OCI-LY3 (cell line): ENCODE measurements at regions not wholly inside any gene's neighbourhood (a gene's known extent, or its start where the extent isn't known, plus 50 kb on each side); places are given as distances from the start of the nearest gene placed in this dataset.
"Not testable (repeated sequence)": the region's sequence is repeated elsewhere in the genome, so short reads cannot be mapped to it uniquely, and the experiment has no call there.

Experiments
- EZH2phosphoT487 ChIP-seq: fragments of 200-600 bp; shearing (Covaris generic); IDR thresholded peaks from 2 replicates; pipeline ENCODE4 v1.6.1; 2018; ENCODE audit warnings: antibody characterized with exemption, mixed run types, low read depth
- TF ChIP-seq, protein P1 (sequence below): fragments of 200-600, 300-600 bp; sonication (generic); IDR thresholded peaks from 2 replicates; pipeline ENCODE4 v1.5.1; 2014; ENCODE audit warnings: antibody characterized with exemption, low read length, low read depth

DNA sequence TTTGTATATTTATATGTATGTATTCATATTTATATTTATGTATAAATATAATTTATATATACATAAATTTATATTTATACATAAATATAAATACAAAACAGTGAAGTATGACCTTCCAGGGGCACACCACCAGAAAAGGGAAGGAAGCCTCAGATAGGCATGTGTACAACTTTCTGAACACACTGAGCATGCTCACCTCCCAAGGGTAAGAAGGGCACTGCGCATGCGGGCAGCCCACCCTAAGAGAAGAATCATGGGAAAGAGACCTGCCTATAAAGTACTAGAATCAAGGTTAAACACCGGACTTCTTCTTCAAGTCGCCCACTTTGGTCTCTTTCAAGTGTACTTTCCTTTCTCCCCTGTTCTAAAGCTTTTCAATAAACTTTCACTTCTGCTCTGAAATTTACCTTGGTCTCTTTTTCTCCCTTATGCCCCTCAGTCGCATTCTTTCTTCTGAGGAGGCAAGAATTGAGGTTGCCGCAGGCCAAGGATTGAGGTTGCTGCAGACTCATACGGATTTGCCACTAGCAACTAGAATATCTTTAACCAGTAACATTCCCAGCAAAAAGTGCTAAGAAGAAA is 600.3 kb downstream of the RPIA start:
- TF ChIP-seq, protein P1, sequence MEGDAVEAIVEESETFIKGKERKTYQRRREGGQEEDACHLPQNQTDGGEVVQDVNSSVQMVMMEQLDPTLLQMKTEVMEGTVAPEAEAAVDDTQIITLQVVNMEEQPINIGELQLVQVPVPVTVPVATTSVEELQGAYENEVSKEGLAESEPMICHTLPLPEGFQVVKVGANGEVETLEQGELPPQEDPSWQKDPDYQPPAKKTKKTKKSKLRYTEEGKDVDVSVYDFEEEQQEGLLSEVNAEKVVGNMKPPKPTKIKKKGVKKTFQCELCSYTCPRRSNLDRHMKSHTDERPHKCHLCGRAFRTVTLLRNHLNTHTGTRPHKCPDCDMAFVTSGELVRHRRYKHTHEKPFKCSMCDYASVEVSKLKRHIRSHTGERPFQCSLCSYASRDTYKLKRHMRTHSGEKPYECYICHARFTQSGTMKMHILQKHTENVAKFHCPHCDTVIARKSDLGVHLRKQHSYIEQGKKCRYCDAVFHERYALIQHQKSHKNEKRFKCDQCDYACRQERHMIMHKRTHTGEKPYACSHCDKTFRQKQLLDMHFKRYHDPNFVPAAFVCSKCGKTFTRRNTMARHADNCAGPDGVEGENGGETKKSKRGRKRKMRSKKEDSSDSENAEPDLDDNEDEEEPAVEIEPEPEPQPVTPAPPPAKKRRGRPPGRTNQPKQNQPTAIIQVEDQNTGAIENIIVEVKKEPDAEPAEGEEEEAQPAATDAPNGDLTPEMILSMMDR = not testable (repeated sequence)
- TF ChIP-seq EZH2phosphoT487 = not testable (repeated sequence)
